SK-N-MC (cell line): ENCODE measurements at regions not wholly inside any gene's neighbourhood (a gene's known extent, or its start where the extent isn't known, plus 50 kb on each side); places are given as distances from the start of the nearest gene placed in this dataset.

Source experiments
- DNase-seq: peaks from one replicate; pipeline ENCODE4 v3.0.0-alpha.2; 2011; ENCODE audit warnings: low read depth, low spot score
- H3K27ac ChIP-seq: fragments of 200-600 bp; sonication (generic); 2 replicates; pipeline ENCODE4 v1.5.1; 2016; ENCODE audit warnings: mixed run types
- H3K36me3 ChIP-seq: fragments of 200-600 bp; sonication (generic); 2 replicates; pipeline ENCODE4 v1.6.1; 2017; ENCODE audit warnings: antibody characterized with exemption, low read length, mixed read lengths; ENCODE audit not compliant: insufficient read depth
- H3K4me3 ChIP-seq: fragments of 200-600 bp; sonication (generic); 2 replicates; pipeline ENCODE4 v1.5.1; 2016
- H3K9ac ChIP-seq: fragments of 200-600 bp; sonication (generic); 2 replicates; pipeline ENCODE4 v1.8.0; 2017; ENCODE audit warnings: mixed run types, mixed read lengths; ENCODE audit not compliant: insufficient read length
- H3K9me3 ChIP-seq: fragments of 200-600 bp; sonication (generic); 2 replicates; pipeline ENCODE4 v1.6.1; 2017; ENCODE audit warnings: low read depth, mild to moderate bottlenecking, antibody characterized with exemption, low read length, moderate library complexity, mixed read lengths
- EZH2 ChIP-seq: fragments of 200-600 bp; sonication (generic); IDR thresholded peaks from one replicate; pipeline ENCODE4 v1.6.1; 2017; ENCODE audit warnings: antibody characterized with exemption
- FOXP2 ChIP-seq: optimal IDR thresholded peaks from 2 replicates; pipeline ENCODE3; 2011; ENCODE audit warnings: mild to moderate bottlenecking, moderate library complexity; ENCODE audit not compliant: insufficient read depth; ENCODE audit errors: extremely low read length, control extremely low read depth
- POLR2AphosphoS5 ChIP-seq: IDR thresholded peaks from 2 replicates; pipeline ENCODE4 v1.6.1; 2012; ENCODE audit warnings: mild to moderate bottlenecking, low read depth, low read length, borderline replicate concordance

- no peaks in the 10 kb centered on the region for H3K9me3 ChIP-seq
- no peak for DNase-seq
- H3K36me3 ChIP-seq: no peaks in the 10 kb centered on the region
- no peak overlapping the region for H3K9ac ChIP-seq
- H3K4me3 ChIP-seq: no peak overlapping the region
- H3K27ac ChIP-seq: no peak overlapping the region
- no peak for TF ChIP-seq FOXP2
- TF ChIP-seq EZH2: no peak
- no peak for TF ChIP-seq POLR2AphosphoS5
These were observed 887.9 kb upstream of the TENM4 start for GRCh38 chr11:80328774-80329173.

GRCh38 chr11:80327956-80328614, 887.3 kb upstream of the TENM4 start:
- Histone ChIP-seq H3K9me3 (no peaks in the 10 kb centered on the region), H3K9ac (no peak overlapping the region), H3K4me3 (no peak overlapping the region), H3K36me3 (no peaks in the 10 kb centered on the region), H3K27ac (no peak overlapping the region)
- TF ChIP-seq POLR2AphosphoS5 (no peak), FOXP2 (no peak), EZH2 (no peak)
- DNase-seq: no peak

- H3K9me3 ChIP-seq: no peaks in the 10 kb centered on the region
- DNase-seq: no peak
- H3K9ac ChIP-seq: no peak overlapping the region
- H3K4me3 ChIP-seq: no peak overlapping the region
- no peak overlapping the region for H3K27ac ChIP-seq
- H3K36me3 ChIP-seq: no peaks in the 10 kb centered on the region
- TF ChIP-seq FOXP2: no peak
- no peak for TF ChIP-seq EZH2
- TF ChIP-seq POLR2AphosphoS5: no peak
These were observed 881.0 kb upstream of the TENM4 start for GRCh38 chr11:80321786-80322185.

GRCh38 chr11:80320765-80321164, 879.9 kb upstream of the TENM4 start:
- Histone ChIP-seq H3K27ac (no peak overlapping the region), H3K9ac (no peak overlapping the region), H3K4me3 (no peak overlapping the region), H3K9me3 (no peaks in the 10 kb centered on the region), H3K36me3 (no peaks in the 10 kb centered on the region)
- no peak for DNase-seq
- TF ChIP-seq POLR2AphosphoS5: no peak

GRCh38 chr11:80320226-80320625, 879.4 kb upstream of the TENM4 start:
- TF ChIP-seq EZH2 (no peak), POLR2AphosphoS5 (no peak), FOXP2 (no peak)
- H3K9ac ChIP-seq: no peak overlapping the region
- H3K4me3 ChIP-seq: no peak overlapping the region
- no peak for DNase-seq
- H3K9me3 ChIP-seq: no peaks in the 10 kb centered on the region
- H3K36me3 ChIP-seq: no peaks in the 10 kb centered on the region
- no peak overlapping the region for H3K27ac ChIP-seq

- Histone ChIP-seq H3K36me3 (no peaks in the 10 kb centered on the region), H3K9me3 (no peaks in the 10 kb centered on the region), H3K27ac (no peak overlapping the region), H3K9ac (no peak overlapping the region), H3K4me3 (no peak overlapping the region)
- TF ChIP-seq EZH2 (no peak), FOXP2 (no peak), POLR2AphosphoS5 (no peak)
- no peak for DNase-seq
These were observed 876.8 kb upstream of the TENM4 start for GRCh38 chr11:80317612-80318011.

GRCh38 chr11:80315200-80315599, 874.4 kb upstream of the TENM4 start:
- DNase-seq: no peak
- TF ChIP-seq EZH2 (no peak), FOXP2 (no peak), POLR2AphosphoS5 (no peak)
- H3K27ac ChIP-seq: no peak overlapping the region

GRCh38 chr11:80309301-80309700, 868.5 kb upstream of the TENM4 start:
- no peaks in the 10 kb centered on the region for H3K9me3 ChIP-seq
- no peak for DNase-seq
- TF ChIP-seq FOXP2 (no peak), POLR2AphosphoS5 (no peak), EZH2 (no peak)
- no peak overlapping the region for H3K4me3 ChIP-seq
- no peaks in the 10 kb centered on the region for H3K36me3 ChIP-seq
- H3K9ac ChIP-seq: no peak overlapping the region
- no peak overlapping the region for H3K27ac ChIP-seq

More at GRCh38 chr11:80315200-80315599, 874.4 kb upstream of the TENM4 start:
- no peaks in the 10 kb centered on the region for H3K9me3 ChIP-seq
- no peaks in the 10 kb centered on the region for H3K36me3 ChIP-seq
- no peak overlapping the region for H3K4me3 ChIP-seq
- H3K9ac ChIP-seq: no peak overlapping the region

- H3K4me3 ChIP-seq: no peak overlapping the region
- no peaks in the 10 kb centered on the region for H3K9me3 ChIP-seq
- H3K27ac ChIP-seq: no peak overlapping the region
- TF ChIP-seq EZH2 (no peak), POLR2AphosphoS5 (no peak), FOXP2 (no peak)
- H3K9ac ChIP-seq: no peak overlapping the region
- DNase-seq: no peak
- no peaks in the 10 kb centered on the region for H3K36me3 ChIP-seq
These were observed 866.8 kb upstream of the TENM4 start for GRCh38 chr11:80307676-80308075.
